ENCODE measurements at regions not wholly inside any gene's neighbourhood (a gene's known extent, or its start where the extent isn't known, plus 50 kb on each side); places are given as distances from the start of the nearest gene placed in this dataset.
A peak's percentile ranks its signal among the peaks of the same experiment; 100 is the strongest.

GRCh38 chr2:236366397-236366796, 102.2 kb upstream of the ASB18 start:
- WGBS, 2 donors: 46 to 61% methylated on average over 3 of the region's 3 CpGs
- intact Hi-C loops (cut with DNase I): no loop called here
- H3K4me3 ChIP-seq (replicated peaks in 1 of 3): no peak overlapping the region
- H3K27me3 ChIP-seq: no peaks in the 10 kb centered on the region
- peaks cover 0 to 4% of the 10 kb centered on the region in 2 donors for H3K36me3 ChIP-seq
- H3K27ac ChIP-seq: no peak overlapping the region
- peaks cover 0 to 7% of the 10 kb centered on the region in 2 donors for H3K4me1 ChIP-seq
- no peak for DNase-seq
- no peak for TF ChIP-seq POLR2A (IDR thresholded peaks at IDR 0.05)
- TF ChIP-seq, protein P1, sequence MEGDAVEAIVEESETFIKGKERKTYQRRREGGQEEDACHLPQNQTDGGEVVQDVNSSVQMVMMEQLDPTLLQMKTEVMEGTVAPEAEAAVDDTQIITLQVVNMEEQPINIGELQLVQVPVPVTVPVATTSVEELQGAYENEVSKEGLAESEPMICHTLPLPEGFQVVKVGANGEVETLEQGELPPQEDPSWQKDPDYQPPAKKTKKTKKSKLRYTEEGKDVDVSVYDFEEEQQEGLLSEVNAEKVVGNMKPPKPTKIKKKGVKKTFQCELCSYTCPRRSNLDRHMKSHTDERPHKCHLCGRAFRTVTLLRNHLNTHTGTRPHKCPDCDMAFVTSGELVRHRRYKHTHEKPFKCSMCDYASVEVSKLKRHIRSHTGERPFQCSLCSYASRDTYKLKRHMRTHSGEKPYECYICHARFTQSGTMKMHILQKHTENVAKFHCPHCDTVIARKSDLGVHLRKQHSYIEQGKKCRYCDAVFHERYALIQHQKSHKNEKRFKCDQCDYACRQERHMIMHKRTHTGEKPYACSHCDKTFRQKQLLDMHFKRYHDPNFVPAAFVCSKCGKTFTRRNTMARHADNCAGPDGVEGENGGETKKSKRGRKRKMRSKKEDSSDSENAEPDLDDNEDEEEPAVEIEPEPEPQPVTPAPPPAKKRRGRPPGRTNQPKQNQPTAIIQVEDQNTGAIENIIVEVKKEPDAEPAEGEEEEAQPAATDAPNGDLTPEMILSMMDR (IDR thresholded peaks at IDR 0.05): no peak
- no peaks in the 10 kb centered on the region for H3K9me3 ChIP-seq

GRCh38 chr2:236367506-236368289, 103.5 kb upstream of the ASB18 start:
- WGBS, 2 donors: 94 to 97% methylated on average over 16 of the region's 16 CpGs
- no peak overlapping the region for H3K4me3 ChIP-seq (replicated peaks in 1 of 3)
- no peaks in the 10 kb centered on the region for H3K9me3 ChIP-seq
- no peaks in the 10 kb centered on the region for H3K27me3 ChIP-seq
- intact Hi-C loops (cut with DNase I): no loop called here
- no peak overlapping the region for H3K27ac ChIP-seq
- H3K36me3 ChIP-seq: peaks cover 0 to 4% of the 10 kb centered on the region in 2 donors
- H3K4me1 ChIP-seq: peaks cover 0 to 7% of the 10 kb centered on the region in 2 donors
- no peak for DNase-seq
- TF ChIP-seq POLR2A (IDR thresholded peaks at IDR 0.05): no peak
- TF ChIP-seq, protein P1 (IDR thresholded peaks at IDR 0.05): no peak

DNA sequence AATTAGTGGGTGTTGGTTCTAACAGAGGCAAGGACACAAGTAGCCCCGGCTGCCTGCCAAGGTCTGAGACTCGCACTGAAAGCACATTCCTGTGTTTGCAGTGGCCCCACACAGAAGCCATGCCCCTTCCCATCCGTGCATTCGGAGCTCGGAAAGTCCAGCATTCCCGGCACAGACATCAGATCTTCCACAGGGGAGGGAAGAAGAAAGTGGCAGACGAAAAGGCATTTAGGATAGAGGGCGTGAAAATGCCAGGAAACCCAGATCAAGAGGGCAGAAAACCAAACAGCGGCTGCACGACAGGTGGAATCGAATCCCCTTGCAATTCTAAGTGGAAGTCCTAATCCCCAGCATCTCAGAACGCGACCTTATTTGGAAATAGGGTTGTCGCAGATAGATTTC, 105.5 kb upstream of the ASB18 start:
- TF ChIP-seq POLR2A (IDR thresholded peaks at IDR 0.05): no peak
- TF ChIP-seq, protein P1 (IDR thresholded peaks at IDR 0.05): no peak
- Histone ChIP-seq H3K9me3 (no peaks in the 10 kb centered on the region), H3K4me1 (peaks cover 0 to 7% of the 10 kb centered on the region in 2 donors), H3K36me3 (peaks cover 0 to 4% of the 10 kb centered on the region in 2 donors), H3K27me3 (no peaks in the 10 kb centered on the region), H3K27ac (no peak overlapping the region), H3K4me3 (replicated peaks in 1 of 3) (no peak overlapping the region)
- peak; percentile 89 to 92 for DNase-seq
- intact Hi-C loops (cut with DNase I): no loop called here
- WGBS, 2 donors: 30 to 33% methylated on average over 14 of the region's 14 CpGs

DNA sequence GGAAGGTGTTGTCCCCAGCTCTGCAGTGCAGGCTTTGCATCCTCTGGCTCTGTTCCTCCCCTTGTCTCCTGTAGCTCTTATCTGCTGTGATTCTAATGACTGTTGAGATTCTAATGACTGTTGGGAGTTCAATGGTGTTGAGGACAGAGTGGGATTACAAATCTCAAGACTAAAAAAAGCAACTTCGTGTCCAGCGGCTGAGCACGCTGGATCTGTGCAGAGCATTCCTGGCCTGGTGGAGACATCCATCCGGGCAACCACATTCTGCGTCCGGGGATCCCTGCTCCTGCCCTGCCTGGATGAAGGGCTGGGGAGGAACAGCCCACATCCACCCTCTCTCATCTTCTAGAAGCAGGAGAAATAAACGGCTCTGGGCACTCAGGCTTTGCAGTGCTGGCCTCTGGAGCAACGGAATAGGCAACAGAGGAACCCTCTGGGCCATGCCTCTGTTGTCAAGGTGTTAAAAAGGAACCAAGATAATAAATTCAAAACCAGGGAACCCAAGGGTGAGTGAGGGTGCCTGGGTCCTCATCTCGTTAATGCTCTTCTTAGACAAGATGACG, 106.7 kb upstream of the ASB18 start:
- intact Hi-C loops (cut with DNase I): no loop called here
- whole genome bisulfite sequencing, 2 donors: 76 to 82% methylated on average over 10 of the region's 10 CpGs
- Histone ChIP-seq H3K4me1 (peaks cover 0 to 7% of the 10 kb centered on the region in 2 donors), H3K27me3 (no peaks in the 10 kb centered on the region), H3K4me3 (replicated peaks in 1 of 3) (no peak overlapping the region), H3K27ac (no peak overlapping the region), H3K9me3 (no peaks in the 10 kb centered on the region), H3K36me3 (peaks cover 0 to 4% of the 10 kb centered on the region in 2 donors)
- no peak for DNase-seq
- TF ChIP-seq POLR2A (IDR thresholded peaks at IDR 0.05): no peak
- TF ChIP-seq, protein P1 (IDR thresholded peaks at IDR 0.05): no peak

GRCh38 chr2:236375973-236376476, 111.8 kb upstream of the ASB18 start:
- no peaks in the 10 kb centered on the region for H3K4me1 ChIP-seq
- 92 to 94% methylated on average over 5 of the region's 5 CpGs for WGBS, 2 donors
- no peak overlapping the region for H3K4me3 ChIP-seq (replicated peaks in 1 of 3)
- DNase-seq: no peak
- H3K36me3 ChIP-seq: no peaks in the 10 kb centered on the region
- no peaks in the 10 kb centered on the region for H3K9me3 ChIP-seq
- H3K27ac ChIP-seq: no peak overlapping the region
- TF ChIP-seq POLR2A (IDR thresholded peaks at IDR 0.05): no peak
- TF ChIP-seq, protein P1 (IDR thresholded peaks at IDR 0.05): no peak
- no peaks in the 10 kb centered on the region for H3K27me3 ChIP-seq
- intact Hi-C loops (cut with DNase I): no loop called here

Measured in thyroid gland (tissue), 4 donors.